ENCODE measurements at regions not wholly inside any gene's neighbourhood (a gene's known extent, or its start where the extent isn't known, plus 50 kb on each side); places are given as distances from the start of the nearest gene placed in this dataset.

- DNase-seq: peak in 1 of 2 experiments; percentile 29
Observed at GRCh38 chr2:52821631-52822030, 946.0 kb upstream of the CHAC2 start.

GRCh38 chr2:52818958-52819357 lies 948.6 kb upstream of the CHAC2 start:
- no peak for DNase-seq

- DNase-seq: peak in 1 of 2 experiments; percentile 24
Observed at GRCh38 chr2:52810460-52810859, 957.1 kb upstream of the CHAC2 start.

GRCh38 chr2:52805901-52806410 lies 961.6 kb upstream of the CHAC2 start:
- no peak for DNase-seq

GRCh38 chr2:52794581-52794980 lies 973.0 kb upstream of the CHAC2 start:
- DNase-seq: no peak

- DNase-seq: no peak
Observed at GRCh38 chr2:52779446-52779845, 988.2 kb upstream of the CHAC2 start.

GRCh38 chr2:52776571-52776970 lies 991.0 kb upstream of the CHAC2 start:
- no peak for DNase-seq

GRCh38 chr2:52775674-52776073 lies 991.9 kb upstream of the CHAC2 start:
- DNase-seq: no peak

GRCh38 chr2:52765735-52766134 lies 1001.9 kb upstream of the CHAC2 start:
- DNase-seq: no peak

- DNase-seq: no peak
Observed at GRCh38 chr2:52749764-52750163, 1017.8 kb upstream of the CHAC2 start.

- DNase-seq: no peak
Observed at GRCh38 chr2:52745144-52745543, 1022.5 kb upstream of the CHAC2 start.

GRCh38 chr2:52732849-52733395 lies 1034.7 kb upstream of the CHAC2 start:
- no peak for DNase-seq

- DNase-seq: peak; percentile 25 to 58
Observed at GRCh38 chr2:52724585-52724984, 1043.0 kb upstream of the CHAC2 start.

GRCh38 chr2:52717836-52718235 lies 1049.8 kb upstream of the CHAC2 start:
- DNase-seq: no peak

GRCh38 chr2:52710810-52711618 lies 1056.6 kb upstream of the CHAC2 start:
- peak in 1 of 2 experiments; percentile 38 for DNase-seq

GRCh38 chr2:52704251-52704650 lies 1063.4 kb upstream of the CHAC2 start:
- no peak for DNase-seq

- no peak for DNase-seq
Observed at GRCh38 chr2:52703004-52703403, 1064.6 kb upstream of the CHAC2 start.

GRCh38 chr2:52698408-52698807 lies 1069.2 kb upstream of the CHAC2 start:
- no peak for DNase-seq

- no peak for DNase-seq
Observed at GRCh38 chr2:52697690-52698089, 1069.9 kb upstream of the CHAC2 start.

GRCh38 chr2:52695731-52696130 lies 1071.9 kb upstream of the CHAC2 start:
- no peak for DNase-seq

GRCh38 chr2:52686935-52687334 lies 1080.7 kb upstream of the CHAC2 start:
- DNase-seq: no peak

- DNase-seq: no peak
Observed at GRCh38 chr2:52676056-52676455, 1091.5 kb upstream of the CHAC2 start.

- DNase-seq: no peak
Observed at GRCh38 chr2:52668724-52669123, 1098.9 kb upstream of the CHAC2 start.

- DNase-seq: no peak
Observed at GRCh38 chr2:52659546-52659945, 1108.1 kb upstream of the CHAC2 start.

Measured in NCI-H524 (cell line).